A549 (cell line): ENCODE measurements at regions not wholly inside any gene's neighbourhood (a gene's known extent, or its start where the extent isn't known, plus 50 kb on each side); places are given as distances from the start of the nearest gene placed in this dataset.

Experiments used
- CTCF ChIP-seq: fragments of >200 bp; sonication (Bioruptor Twin); formaldehyde crosslinking; IDR thresholded peaks from 3 replicates; pipeline ENCODE4 v1.5.1; 2016
- HDAC2 ChIP-seq: fragments of 200-600 bp; sonication (generic); IDR thresholded peaks from 2 replicates; pipeline ENCODE4 v1.6.1; 2016
- POLR2AphosphoS2 ChIP-seq: conservative IDR thresholded peaks from 2 replicates; pipeline ENCODE4 v1.6.1; 2012; ENCODE audit warnings: low read length, improper control_type of control experiment, inconsistent platforms
- SMC3 ChIP-seq: fragments of >200 bp; sonication (Bioruptor Twin); formaldehyde crosslinking; IDR thresholded peaks from 3 replicates; pipeline ENCODE4 v1.6.1; 2018; ENCODE audit warnings: inconsistent platforms
- TF ChIP-seq, protein P1 (sequence below): fragments of 200-600 bp; sonication (generic); IDR thresholded peaks from 2 replicates; pipeline ENCODE4 v1.6.1; 2016; ENCODE audit warnings: antibody characterized with exemption, mild to moderate bottlenecking, moderate library complexity
- TF ChIP-seq, protein P2 (sequence below): fragments of 250-450 bp; sonication (Bioruptor Pico); IDR thresholded peaks from 2 replicates; pipeline ENCODE4 v1.5.0; 2021; ENCODE audit warnings: mild to moderate bottlenecking, moderate library complexity, borderline replicate concordance

DNA sequence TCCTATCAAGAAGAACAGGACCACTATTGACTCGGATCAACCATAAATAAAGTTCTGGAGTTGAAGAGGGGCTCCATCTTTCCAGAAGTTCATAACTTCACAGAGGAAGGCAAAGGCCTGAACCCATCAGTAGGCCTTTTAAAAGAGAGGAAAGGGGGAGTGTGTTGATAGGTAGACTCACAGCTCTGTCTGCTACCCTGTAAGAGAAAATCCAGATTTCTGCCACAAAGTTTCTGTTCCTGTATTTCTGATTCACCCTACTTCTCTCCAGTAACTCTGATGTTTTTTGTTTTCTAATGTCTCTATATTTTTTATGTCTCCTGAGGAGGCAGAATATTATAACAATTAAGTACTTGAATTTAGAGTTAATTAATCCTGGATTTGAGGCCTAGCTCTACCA is 564.0 kb downstream of the TNS1 start:
- TF ChIP-seq, protein P1, sequence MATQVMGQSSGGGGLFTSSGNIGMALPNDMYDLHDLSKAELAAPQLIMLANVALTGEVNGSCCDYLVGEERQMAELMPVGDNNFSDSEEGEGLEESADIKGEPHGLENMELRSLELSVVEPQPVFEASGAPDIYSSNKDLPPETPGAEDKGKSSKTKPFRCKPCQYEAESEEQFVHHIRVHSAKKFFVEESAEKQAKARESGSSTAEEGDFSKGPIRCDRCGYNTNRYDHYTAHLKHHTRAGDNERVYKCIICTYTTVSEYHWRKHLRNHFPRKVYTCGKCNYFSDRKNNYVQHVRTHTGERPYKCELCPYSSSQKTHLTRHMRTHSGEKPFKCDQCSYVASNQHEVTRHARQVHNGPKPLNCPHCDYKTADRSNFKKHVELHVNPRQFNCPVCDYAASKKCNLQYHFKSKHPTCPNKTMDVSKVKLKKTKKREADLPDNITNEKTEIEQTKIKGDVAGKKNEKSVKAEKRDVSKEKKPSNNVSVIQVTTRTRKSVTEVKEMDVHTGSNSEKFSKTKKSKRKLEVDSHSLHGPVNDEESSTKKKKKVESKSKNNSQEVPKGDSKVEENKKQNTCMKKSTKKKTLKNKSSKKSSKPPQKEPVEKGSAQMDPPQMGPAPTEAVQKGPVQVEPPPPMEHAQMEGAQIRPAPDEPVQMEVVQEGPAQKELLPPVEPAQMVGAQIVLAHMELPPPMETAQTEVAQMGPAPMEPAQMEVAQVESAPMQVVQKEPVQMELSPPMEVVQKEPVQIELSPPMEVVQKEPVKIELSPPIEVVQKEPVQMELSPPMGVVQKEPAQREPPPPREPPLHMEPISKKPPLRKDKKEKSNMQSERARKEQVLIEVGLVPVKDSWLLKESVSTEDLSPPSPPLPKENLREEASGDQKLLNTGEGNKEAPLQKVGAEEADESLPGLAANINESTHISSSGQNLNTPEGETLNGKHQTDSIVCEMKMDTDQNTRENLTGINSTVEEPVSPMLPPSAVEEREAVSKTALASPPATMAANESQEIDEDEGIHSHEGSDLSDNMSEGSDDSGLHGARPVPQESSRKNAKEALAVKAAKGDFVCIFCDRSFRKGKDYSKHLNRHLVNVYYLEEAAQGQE: no peak
- TF ChIP-seq HDAC2: no peak
- TF ChIP-seq SMC3: no peak
- TF ChIP-seq POLR2AphosphoS2: no peak
- TF ChIP-seq, protein P2, sequence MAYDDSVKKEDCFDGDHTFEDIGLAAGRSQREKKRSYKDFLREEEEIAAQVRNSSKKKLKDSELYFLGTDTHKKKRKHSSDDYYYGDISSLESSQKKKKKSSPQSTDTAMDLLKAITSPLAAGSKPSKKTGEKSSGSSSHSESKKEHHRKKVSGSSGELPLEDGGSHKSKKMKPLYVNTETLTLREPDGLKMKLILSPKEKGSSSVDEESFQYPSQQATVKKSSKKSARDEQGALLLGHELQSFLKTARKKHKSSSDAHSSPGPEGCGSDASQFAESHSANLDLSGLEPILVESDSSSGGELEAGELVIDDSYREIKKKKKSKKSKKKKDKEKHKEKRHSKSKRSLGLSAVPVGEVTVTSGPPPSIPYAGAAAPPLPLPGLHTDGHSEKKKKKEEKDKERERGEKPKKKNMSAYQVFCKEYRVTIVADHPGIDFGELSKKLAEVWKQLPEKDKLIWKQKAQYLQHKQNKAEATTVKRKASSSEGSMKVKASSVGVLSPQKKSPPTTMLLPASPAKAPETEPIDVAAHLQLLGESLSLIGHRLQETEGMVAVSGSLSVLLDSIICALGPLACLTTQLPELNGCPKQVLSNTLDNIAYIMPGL: no peak
- TF ChIP-seq CTCF: no peak
